ENCODE measurements at regions not wholly inside any gene's neighbourhood (a gene's known extent, or its start where the extent isn't known, plus 50 kb on each side); places are given as distances from the start of the nearest gene placed in this dataset.

DNA sequence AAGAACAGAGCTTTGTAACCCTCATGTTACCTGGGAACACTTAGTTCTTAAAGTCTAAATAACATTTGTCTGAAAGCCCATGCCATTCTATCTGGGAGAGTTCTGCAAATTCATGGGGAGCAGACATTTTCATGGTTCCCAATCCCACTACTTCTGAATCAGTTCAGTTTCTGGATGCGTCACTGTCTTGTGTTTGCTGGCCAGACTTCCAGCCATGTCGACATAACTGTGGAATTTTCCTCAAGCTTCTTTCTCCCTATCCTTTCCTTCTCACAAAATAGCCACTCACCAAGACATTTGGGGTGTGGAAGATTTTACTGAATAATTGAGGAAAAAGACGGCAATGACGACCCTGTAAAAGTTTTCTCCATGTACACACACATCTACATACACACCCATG, 272.5 kb downstream of the NEBL start:
- no peaks in the 10 kb centered on the region for H3K79me2 ChIP-seq (ENCODE audit: insufficient read depth, low read depth, low read length)
- no peak overlapping the region for H3K4me2 ChIP-seq (ENCODE audit: low read length)
- no peak overlapping the region for H3K27ac ChIP-seq (ENCODE audit: low read depth, low read length, poor library complexity, severe bottlenecking)
- TF ChIP-seq EZH2phosphoT487 (IDR thresholded peaks at IDR 0.05; ENCODE audit: borderline replicate concordance, low read depth, low read length) = no peak
- TF ChIP-seq, protein P1, sequence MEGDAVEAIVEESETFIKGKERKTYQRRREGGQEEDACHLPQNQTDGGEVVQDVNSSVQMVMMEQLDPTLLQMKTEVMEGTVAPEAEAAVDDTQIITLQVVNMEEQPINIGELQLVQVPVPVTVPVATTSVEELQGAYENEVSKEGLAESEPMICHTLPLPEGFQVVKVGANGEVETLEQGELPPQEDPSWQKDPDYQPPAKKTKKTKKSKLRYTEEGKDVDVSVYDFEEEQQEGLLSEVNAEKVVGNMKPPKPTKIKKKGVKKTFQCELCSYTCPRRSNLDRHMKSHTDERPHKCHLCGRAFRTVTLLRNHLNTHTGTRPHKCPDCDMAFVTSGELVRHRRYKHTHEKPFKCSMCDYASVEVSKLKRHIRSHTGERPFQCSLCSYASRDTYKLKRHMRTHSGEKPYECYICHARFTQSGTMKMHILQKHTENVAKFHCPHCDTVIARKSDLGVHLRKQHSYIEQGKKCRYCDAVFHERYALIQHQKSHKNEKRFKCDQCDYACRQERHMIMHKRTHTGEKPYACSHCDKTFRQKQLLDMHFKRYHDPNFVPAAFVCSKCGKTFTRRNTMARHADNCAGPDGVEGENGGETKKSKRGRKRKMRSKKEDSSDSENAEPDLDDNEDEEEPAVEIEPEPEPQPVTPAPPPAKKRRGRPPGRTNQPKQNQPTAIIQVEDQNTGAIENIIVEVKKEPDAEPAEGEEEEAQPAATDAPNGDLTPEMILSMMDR (conservative IDR thresholded peaks at IDR 0.05; ENCODE audit: low read length) = no peak
- ChIA-PET CTCF (ENCODE audit: unreplicated experiment) (no interaction called here), POLR2A (no interaction called here)
- no peak for DNase-seq (ENCODE audit: low spot score)
- no peaks in the 10 kb centered on the region for H4K20me1 ChIP-seq (ENCODE audit: insufficient read depth, low read length)
- no peaks in the 10 kb centered on the region for H3K4me1 ChIP-seq (ENCODE audit: insufficient read depth, low read length, poor library complexity, severe bottlenecking)
- H3K4me3 ChIP-seq (ENCODE audit: low read depth, low read length, poor library complexity, severe bottlenecking) = no peak overlapping the region
- H2AFZ ChIP-seq (ENCODE audit: low read length) = no peak overlapping the region
- BruUV-seq (replicated peaks) = no TSS peak
- intact Hi-C loops (cut with micrococcal nuclease; ENCODE audit: unreplicated experiment) = no loop called here
- no peaks in the 10 kb centered on the region for H3K9me2 ChIP-seq (ENCODE audit: insufficient read depth, low read length)
- H3K36me3 ChIP-seq (ENCODE audit: insufficient read depth, low read length) = no peaks in the 10 kb centered on the region
- no peaks in the 10 kb centered on the region for H3K9me3 ChIP-seq (ENCODE audit: low read length)

DNA sequence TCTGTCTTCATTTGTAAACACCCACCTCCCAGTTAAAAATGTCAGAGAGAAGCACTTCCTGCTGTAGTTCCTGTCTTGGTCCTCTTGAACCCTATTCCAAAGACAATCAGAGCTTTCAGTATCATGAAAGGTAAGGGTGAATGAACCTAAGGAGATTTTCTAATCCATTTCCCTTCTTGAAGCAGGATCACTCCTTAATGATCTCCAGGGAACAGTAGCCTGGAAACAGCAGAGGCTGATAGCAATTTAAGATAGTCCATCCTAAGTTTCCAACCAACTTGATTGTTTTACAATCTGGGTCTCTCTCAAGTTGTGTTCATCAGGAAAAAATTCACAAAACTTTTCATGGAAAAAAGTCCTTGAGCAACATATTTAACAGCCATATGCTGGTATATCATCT, 273.6 kb downstream of the NEBL start:
- Histone ChIP-seq H3K4me3 (ENCODE audit: low read depth, low read length, poor library complexity, severe bottlenecking) (no peak overlapping the region), H3K79me2 (ENCODE audit: insufficient read depth, low read depth, low read length) (no peaks in the 10 kb centered on the region), H3K27ac (ENCODE audit: low read depth, low read length, poor library complexity, severe bottlenecking) (no peak overlapping the region), H4K20me1 (ENCODE audit: insufficient read depth, low read length) (no peaks in the 10 kb centered on the region), H3K36me3 (ENCODE audit: insufficient read depth, low read length) (no peaks in the 10 kb centered on the region), H2AFZ (ENCODE audit: low read length) (no peak overlapping the region), H3K9me3 (ENCODE audit: low read length) (no peaks in the 10 kb centered on the region), H3K9me2 (ENCODE audit: insufficient read depth, low read length) (no peaks in the 10 kb centered on the region), H3K4me2 (ENCODE audit: low read length) (no peak overlapping the region), H3K4me1 (ENCODE audit: insufficient read depth, low read length, poor library complexity, severe bottlenecking) (no peaks in the 10 kb centered on the region)
- intact Hi-C loops (cut with micrococcal nuclease; ENCODE audit: unreplicated experiment) = no loop called here
- TF ChIP-seq, protein P1 (conservative IDR thresholded peaks at IDR 0.05; ENCODE audit: low read length) = no peak
- no peak for TF ChIP-seq EZH2phosphoT487 (IDR thresholded peaks at IDR 0.05; ENCODE audit: borderline replicate concordance, low read depth, low read length)
- BruUV-seq (replicated peaks) = no TSS peak
- POLR2A ChIA-PET = no interaction called here
- DNase-seq (ENCODE audit: low spot score) = no peak
- CTCF ChIA-PET (ENCODE audit: unreplicated experiment) = no interaction called here

DNA sequence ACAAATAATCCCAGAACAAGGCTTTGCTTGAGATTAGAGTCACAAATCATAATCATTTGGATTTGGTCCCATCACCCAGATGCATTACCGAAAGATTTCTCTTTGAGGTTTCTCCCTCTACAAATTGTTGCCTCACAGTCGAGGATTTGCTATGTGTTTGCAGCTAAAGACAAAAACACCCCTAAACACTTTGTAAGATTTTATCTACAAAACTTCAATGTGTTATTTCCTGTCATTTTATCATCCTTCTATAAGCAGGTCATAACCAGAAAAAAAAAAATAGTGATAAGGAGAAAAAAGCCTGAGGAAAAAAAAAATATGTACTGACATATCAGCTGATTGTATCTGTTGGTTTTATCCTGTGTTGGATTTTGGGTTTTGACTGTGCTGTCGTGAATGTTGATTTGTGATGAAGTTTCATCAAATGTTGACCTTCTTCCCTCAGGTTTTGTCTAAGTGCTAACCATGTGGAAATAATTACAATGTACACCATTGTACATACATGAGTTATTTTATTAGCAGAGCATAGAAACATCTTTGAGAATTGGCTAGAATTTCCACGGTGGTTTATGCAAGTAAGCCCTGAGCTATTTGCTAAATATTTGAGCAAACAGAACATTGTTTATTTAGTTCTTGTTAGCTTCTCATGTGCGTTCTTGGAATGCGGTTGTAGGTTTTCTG, 274.4 kb downstream of the NEBL start:
- ChIA-PET CTCF (ENCODE audit: unreplicated experiment) (no interaction called here), POLR2A (interaction anchor here (1.3 kb wide), 1 partner anchor 9 kb away, joined by 3 read pairs; no protein-coding TSS in a partner anchor)
- no peak for DNase-seq (ENCODE audit: low spot score)
- H3K27ac ChIP-seq (ENCODE audit: low read depth, low read length, poor library complexity, severe bottlenecking) = no peak overlapping the region
- BruUV-seq (replicated peaks) = no TSS peak
- intact Hi-C loops (cut with micrococcal nuclease; ENCODE audit: unreplicated experiment) = no loop called here
- H3K4me1 ChIP-seq (ENCODE audit: insufficient read depth, low read length, poor library complexity, severe bottlenecking) = no peaks in the 10 kb centered on the region
- H3K9me2 ChIP-seq (ENCODE audit: insufficient read depth, low read length) = no peaks in the 10 kb centered on the region
- H2AFZ ChIP-seq (ENCODE audit: low read length) = no peak overlapping the region
- no peak overlapping the region for H3K4me3 ChIP-seq (ENCODE audit: low read depth, low read length, poor library complexity, severe bottlenecking)
- H3K79me2 ChIP-seq (ENCODE audit: insufficient read depth, low read depth, low read length) = no peaks in the 10 kb centered on the region
- H3K9me3 ChIP-seq (ENCODE audit: low read length) = no peaks in the 10 kb centered on the region
- H4K20me1 ChIP-seq (ENCODE audit: insufficient read depth, low read length) = no peaks in the 10 kb centered on the region
- no peak overlapping the region for H3K4me2 ChIP-seq (ENCODE audit: low read length)
- TF ChIP-seq, protein P1 (conservative IDR thresholded peaks at IDR 0.05; ENCODE audit: low read length) = no peak
- TF ChIP-seq EZH2phosphoT487 (IDR thresholded peaks at IDR 0.05; ENCODE audit: borderline replicate concordance, low read depth, low read length) = no peak
- H3K36me3 ChIP-seq (ENCODE audit: insufficient read depth, low read length) = no peaks in the 10 kb centered on the region
